Tibial artery (tissue), 4 donors: ENCODE measurements at regions not wholly inside any gene's neighbourhood (a gene's known extent, or its start where the extent isn't known, plus 50 kb on each side); places are given as distances from the start of the nearest gene placed in this dataset.

ENCODE experiments used
- DNase-seq, 2 donors: peaks; one replicate each; pipeline ENCODE4 v3.0.0-alpha.2; 2019
- H3K27ac ChIP-seq, 2 donors: fragments of 200-600 bp; sonication (generic) in 1 of 2; 1 replicate in 1 of 2; 2 replicates in 1 of 2; pipeline ENCODE4 v1.5.1; 2018 to 2019; ENCODE audit warnings: mild to moderate bottlenecking in 1 of 2
- H3K27me3 ChIP-seq, 2 donors: fragments of 200-600 bp; sonication (generic) in 1 of 2; one replicate each; pipeline versions ENCODE4 v1.5.1 to v1.6.0; 2016 to 2019
- H3K36me3 ChIP-seq, 3 donors: fragments of 200-600 bp; sonication (generic) in 2 of 3; one replicate each; pipeline ENCODE4 v1.5.1; 2016 to 2019; ENCODE audit warnings: mild to moderate bottlenecking in 2 of 3
- H3K4me1 ChIP-seq, 4 donors: fragments of 200-600 bp; sonication (generic) in 2 of 4; 1 replicate in 3 of 4; 2 replicates in 1 of 4; pipeline ENCODE4 v1.5.1; 2016 to 2019
- H3K4me3 ChIP-seq, 2 donors: fragments of 200-600 bp; sonication (generic) in 1 of 2; 1 replicate in 1 of 2; 2 replicates in 1 of 2; pipeline ENCODE4 v1.5.1; 2018 to 2019; ENCODE audit warnings: mild to moderate bottlenecking in 2 of 2
- H3K9me3 ChIP-seq, 3 donors: fragments of 200-600 bp; sonication (generic) in 1 of 3; one replicate each; pipeline ENCODE4 v1.5.1; 2016 to 2019
- intact Hi-C: fragments of 100-400 bp; cut with DNase I; formaldehyde crosslinking; loops from one replicate; pipeline ENCODE4 v1.15.0; 2023; ENCODE audit warnings: low total_unique reads
- TF ChIP-seq, protein P1 (sequence below), 2 experiments: fragments of 200-600 bp in 1 of 2; fragments of 450-650 bp in 1 of 2; IDR thresholded peaks; one replicate each; pipeline ENCODE4 v1.5.1; 2017 to 2019; ENCODE audit warnings: antibody characterized with exemption in 2 of 2, mild to moderate bottlenecking in 1 of 2, moderate library complexity in 1 of 2

DNA sequence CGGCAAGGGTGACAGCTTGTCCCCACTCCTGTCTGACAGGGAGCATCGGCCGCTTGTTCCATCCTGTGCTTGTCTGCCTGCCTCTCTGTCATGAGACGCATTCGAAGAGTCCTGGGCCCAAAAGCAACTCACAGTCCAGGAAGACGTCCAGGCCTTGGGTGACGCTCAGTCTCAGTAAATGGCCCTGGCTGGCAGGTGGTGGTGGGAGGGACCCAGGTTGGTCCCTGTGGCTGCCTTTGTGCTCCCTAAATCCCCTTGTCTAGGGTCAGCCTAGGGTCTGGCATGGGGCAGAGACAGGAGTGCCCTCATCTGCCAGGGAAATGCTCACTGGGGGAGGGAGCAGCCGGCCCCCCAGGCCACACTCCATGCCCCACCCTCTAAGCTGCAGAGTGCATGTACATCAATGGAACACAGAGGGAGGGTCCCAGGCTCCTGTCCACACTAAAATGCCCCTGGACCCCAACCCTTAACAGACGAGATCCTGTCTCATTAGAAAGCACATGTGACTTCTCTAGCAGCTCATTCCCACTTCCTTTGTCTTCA is 295.2 kb upstream of the ZNF32 start:
- Histone ChIP-seq H3K27ac (no peak overlapping the region), H3K4me3 (no peak overlapping the region), H3K9me3 (no peaks in the 10 kb centered on the region), H3K27me3 (no peaks in the 10 kb centered on the region), H3K36me3 (no peaks in the 10 kb centered on the region), H3K4me1 (no peaks in the 10 kb centered on the region)
- no peak for DNase-seq
- intact Hi-C loops, result no loop called here
- TF ChIP-seq, protein P1, sequence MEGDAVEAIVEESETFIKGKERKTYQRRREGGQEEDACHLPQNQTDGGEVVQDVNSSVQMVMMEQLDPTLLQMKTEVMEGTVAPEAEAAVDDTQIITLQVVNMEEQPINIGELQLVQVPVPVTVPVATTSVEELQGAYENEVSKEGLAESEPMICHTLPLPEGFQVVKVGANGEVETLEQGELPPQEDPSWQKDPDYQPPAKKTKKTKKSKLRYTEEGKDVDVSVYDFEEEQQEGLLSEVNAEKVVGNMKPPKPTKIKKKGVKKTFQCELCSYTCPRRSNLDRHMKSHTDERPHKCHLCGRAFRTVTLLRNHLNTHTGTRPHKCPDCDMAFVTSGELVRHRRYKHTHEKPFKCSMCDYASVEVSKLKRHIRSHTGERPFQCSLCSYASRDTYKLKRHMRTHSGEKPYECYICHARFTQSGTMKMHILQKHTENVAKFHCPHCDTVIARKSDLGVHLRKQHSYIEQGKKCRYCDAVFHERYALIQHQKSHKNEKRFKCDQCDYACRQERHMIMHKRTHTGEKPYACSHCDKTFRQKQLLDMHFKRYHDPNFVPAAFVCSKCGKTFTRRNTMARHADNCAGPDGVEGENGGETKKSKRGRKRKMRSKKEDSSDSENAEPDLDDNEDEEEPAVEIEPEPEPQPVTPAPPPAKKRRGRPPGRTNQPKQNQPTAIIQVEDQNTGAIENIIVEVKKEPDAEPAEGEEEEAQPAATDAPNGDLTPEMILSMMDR (IDR thresholded peaks at IDR 0.05), result no peak

DNA sequence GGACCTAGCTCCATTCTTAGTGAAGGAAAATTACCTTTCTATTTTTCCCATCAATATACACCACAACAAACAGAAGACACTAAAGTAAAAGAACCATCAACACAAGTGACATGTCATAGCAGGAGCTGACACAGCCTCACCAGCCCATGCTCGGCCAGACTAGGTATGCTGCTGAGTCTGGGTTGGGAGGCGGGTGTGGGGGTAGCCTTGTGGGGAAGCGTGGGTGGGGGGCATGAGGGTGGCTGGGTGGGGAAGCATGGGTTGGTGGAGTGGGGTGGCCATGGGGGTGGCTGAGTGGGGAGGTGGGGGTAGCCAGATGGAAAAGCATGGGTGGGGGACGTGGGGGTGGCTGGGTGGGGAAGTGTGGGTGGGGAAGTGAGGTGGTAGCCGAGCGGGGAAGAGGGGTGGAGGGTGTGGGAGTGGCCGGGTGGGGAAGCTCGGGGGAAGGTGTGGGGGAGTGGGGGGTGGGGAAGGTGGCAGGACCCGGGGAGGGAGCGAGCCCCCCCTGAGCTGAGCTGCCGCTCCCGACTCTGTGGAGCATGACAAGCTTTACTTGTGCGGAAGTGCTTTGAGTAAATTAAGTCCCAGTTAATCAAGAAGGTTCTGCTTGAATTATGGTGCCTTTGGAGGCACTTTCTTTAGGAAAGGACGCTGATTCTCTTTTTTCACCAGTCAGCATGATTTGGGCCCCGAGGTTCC is 294.6 kb upstream of the ZNF32 start:
- Histone ChIP-seq H3K27me3 (no peaks in the 10 kb centered on the region), H3K27ac (no peak overlapping the region), H3K36me3 (no peaks in the 10 kb centered on the region), H3K4me3 (no peak overlapping the region), H3K9me3 (no peaks in the 10 kb centered on the region), H3K4me1 (no peaks in the 10 kb centered on the region)
- no peak for DNase-seq
- TF ChIP-seq, protein P1 (IDR thresholded peaks at IDR 0.05), result no peak
- intact Hi-C loops, result no loop called here

DNA sequence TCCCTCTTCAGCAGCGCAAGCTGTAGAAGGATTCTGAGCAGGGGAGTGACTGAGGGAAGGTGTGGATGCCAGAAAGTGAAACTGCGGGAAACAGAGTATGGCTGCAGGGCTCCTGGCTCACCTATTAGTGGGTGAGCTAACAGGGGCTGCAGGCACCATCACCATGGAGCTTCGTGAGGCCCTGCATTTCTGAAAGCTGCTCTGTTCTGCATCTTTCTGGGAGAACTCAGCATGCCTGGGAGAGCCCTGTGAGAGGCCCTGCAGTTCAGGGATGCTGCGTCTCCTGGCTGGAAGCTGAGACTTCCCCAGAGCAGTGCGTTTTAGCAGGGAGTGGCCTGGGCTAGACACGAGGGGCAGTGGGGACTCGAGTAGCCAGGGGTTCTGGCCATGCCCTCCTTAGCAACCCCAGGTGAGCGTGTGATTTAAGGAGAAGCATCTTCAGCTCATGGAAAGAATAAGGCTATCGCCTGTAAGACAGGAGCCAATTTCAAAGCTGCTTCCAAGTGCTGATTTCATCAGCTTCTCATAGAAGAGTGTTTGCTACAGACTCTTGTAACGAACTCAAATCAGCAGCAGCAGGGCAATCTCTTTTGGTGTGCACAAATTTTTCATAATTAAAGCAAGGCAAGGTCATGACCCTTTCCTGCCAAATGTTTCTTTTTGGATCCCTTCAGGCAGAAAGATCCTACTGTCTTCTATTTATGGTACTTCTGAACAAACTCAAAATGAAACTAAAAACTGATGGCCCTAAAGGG is 293.6 kb upstream of the ZNF32 start:
- intact Hi-C loops, result no loop called here
- H3K36me3 ChIP-seq, result no peaks in the 10 kb centered on the region
- H3K9me3 ChIP-seq, result no peaks in the 10 kb centered on the region
- DNase-seq, result no peak
- H3K4me3 ChIP-seq, result no peak overlapping the region
- H3K4me1 ChIP-seq, result no peaks in the 10 kb centered on the region
- no peaks in the 10 kb centered on the region for H3K27me3 ChIP-seq
- no peak overlapping the region for H3K27ac ChIP-seq
- TF ChIP-seq, protein P1 (IDR thresholded peaks at IDR 0.05), result no peak

DNA sequence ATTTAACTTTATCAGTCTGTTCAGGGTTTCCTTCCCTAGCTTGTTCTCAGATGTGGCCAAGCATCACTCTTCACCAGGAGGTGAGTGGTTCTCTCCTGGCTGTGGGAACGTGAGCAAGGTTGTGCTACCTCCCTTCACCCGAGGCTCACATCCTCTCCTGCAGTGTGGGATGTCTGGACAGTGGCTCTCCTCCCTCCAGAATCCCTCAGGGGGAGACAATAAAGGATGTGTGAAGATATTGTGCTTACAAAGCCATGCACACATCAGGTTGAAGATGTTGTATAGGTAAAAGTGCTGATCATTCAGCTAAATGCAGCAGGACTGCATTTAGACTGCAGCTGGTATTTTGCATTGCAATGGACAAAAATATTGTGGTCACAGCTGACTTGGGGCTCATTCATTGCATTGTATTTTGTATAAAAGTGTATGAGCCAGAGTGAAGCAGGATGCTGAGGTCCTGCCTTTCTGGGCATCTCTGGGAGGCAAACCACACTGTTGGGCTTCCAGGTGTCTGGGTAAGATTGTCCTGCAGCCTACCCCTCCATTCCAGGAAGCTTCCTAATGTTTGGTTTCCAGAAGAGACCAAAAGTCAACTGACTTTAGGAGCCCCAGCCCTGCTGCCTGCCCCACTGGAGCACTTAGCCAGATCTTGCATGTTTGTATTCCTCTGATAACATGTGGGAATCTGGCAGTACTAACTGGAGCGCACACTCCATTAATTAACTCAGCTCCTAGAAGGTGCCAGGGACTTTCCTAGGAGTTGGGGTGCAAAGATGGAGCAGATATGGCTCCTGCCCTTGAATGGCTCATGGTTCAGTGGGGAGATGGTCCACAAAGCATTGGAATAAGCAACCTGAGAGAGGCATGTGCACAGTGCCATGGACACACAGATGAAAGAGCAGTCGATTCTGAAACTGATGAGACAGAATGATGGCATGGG is 292.5 kb upstream of the ZNF32 start:
- H3K36me3 ChIP-seq, result no peaks in the 10 kb centered on the region
- TF ChIP-seq, protein P1 (IDR thresholded peaks at IDR 0.05), result no peak
- intact Hi-C loops, result no loop called here
- no peak overlapping the region for H3K4me3 ChIP-seq
- H3K27me3 ChIP-seq, result no peaks in the 10 kb centered on the region
- no peaks in the 10 kb centered on the region for H3K4me1 ChIP-seq
- no peak overlapping the region for H3K27ac ChIP-seq
- no peaks in the 10 kb centered on the region for H3K9me3 ChIP-seq
- no peak for DNase-seq
